ENCODE measurements at regions not wholly inside any gene's neighbourhood (a gene's known extent, or its start where the extent isn't known, plus 50 kb on each side); places are given as distances from the start of the nearest gene placed in this dataset.

GRCh38 chr18:65145312-65145711 is 605.5 kb upstream of the CDH7 start:
- TF ChIP-seq CTCF (IDR thresholded peaks at IDR 0.05) (no peak), POLR2A (IDR thresholded peaks at IDR 0.05) (no peak)

Data from body of pancreas (tissue), 4 donors.